SW480 (cell line): ENCODE measurements at regions not wholly inside any gene's neighbourhood (a gene's known extent, or its start where the extent isn't known, plus 50 kb on each side); places are given as distances from the start of the nearest gene placed in this dataset.

Experiments
- DNase-seq: peaks from one replicate; pipeline ENCODE4 v3.0.0-alpha.2; 2016; ENCODE audit warnings: low spot score

GRCh38 chr13:55467476-55467875 is 1673.2 kb upstream of the PRR20A start:
- DNase-seq = no peak

- no peak for DNase-seq
These were observed 1657.0 kb upstream of the PRR20A start for GRCh38 chr13:55483626-55484158.

GRCh38 chr13:55493297-55493696 is 1647.4 kb upstream of the PRR20A start:
- DNase-seq = no peak

- DNase-seq = no peak
These were observed 1643.2 kb upstream of the PRR20A start for GRCh38 chr13:55497486-55497885.

- DNase-seq = no peak
These were observed 1640.0 kb upstream of the PRR20A start for GRCh38 chr13:55500694-55501093.

- peak; percentile 1 for DNase-seq
These were observed 1624.1 kb upstream of the PRR20A start for GRCh38 chr13:55516610-55517009.

GRCh38 chr13:55517312-55517711 is 1623.4 kb upstream of the PRR20A start:
- peak; percentile 1 for DNase-seq

GRCh38 chr13:55528434-55528833 is 1612.3 kb upstream of the PRR20A start:
- DNase-seq = no peak

- DNase-seq = no peak
These were observed 1606.4 kb upstream of the PRR20A start for GRCh38 chr13:55534306-55534705.

- no peak for DNase-seq
These were observed 1602.3 kb upstream of the PRR20A start for GRCh38 chr13:55538424-55538823.

- DNase-seq = no peak
These were observed 1597.7 kb upstream of the PRR20A start for GRCh38 chr13:55543053-55543452.

GRCh38 chr13:55550624-55551023 is 1590.1 kb upstream of the PRR20A start:
- no peak for DNase-seq

- DNase-seq = no peak
These were observed 1587.0 kb upstream of the PRR20A start for GRCh38 chr13:55553701-55554100.

GRCh38 chr13:55554741-55555140 is 1586.0 kb upstream of the PRR20A start:
- no peak for DNase-seq

- DNase-seq = no peak
These were observed 1580.4 kb upstream of the PRR20A start for GRCh38 chr13:55560331-55560730.

GRCh38 chr13:55563267-55563666 is 1577.5 kb upstream of the PRR20A start:
- no peak for DNase-seq

- no peak for DNase-seq
These were observed 1574.4 kb upstream of the PRR20A start for GRCh38 chr13:55566334-55566733.

- DNase-seq = no peak
These were observed 1573.9 kb upstream of the PRR20A start for GRCh38 chr13:55566779-55567178.

- no peak for DNase-seq
These were observed 1572.7 kb upstream of the PRR20A start for GRCh38 chr13:55567721-55568625.

GRCh38 chr13:55569082-55569481 is 1571.6 kb upstream of the PRR20A start:
- no peak for DNase-seq

GRCh38 chr13:55569514-55569913 is 1571.2 kb upstream of the PRR20A start:
- no peak for DNase-seq

- no peak for DNase-seq
These were observed 1570.3 kb upstream of the PRR20A start for GRCh38 chr13:55570371-55570770.

- no peak for DNase-seq
These were observed 1569.4 kb upstream of the PRR20A start for GRCh38 chr13:55571237-55571867.
